ENCODE measurements at regions not wholly inside any gene's neighbourhood (a gene's known extent, or its start where the extent isn't known, plus 50 kb on each side); places are given as distances from the start of the nearest gene placed in this dataset.
"Not testable (repeated sequence)": the region's sequence is repeated elsewhere in the genome, so short reads cannot be mapped to it uniquely, and the experiment has no call there.

- in situ Hi-C loops (cut with HindIII; ENCODE audit: low pct_ligation_motif_present, low pct_unique_long_range_greater_than_20kb, low sequenced_read_pairs): no loop called here
- no peak for DNase-seq
Measured at GRCh38 chr20:4490606-4491280, 195.5 kb upstream of the PRNP start.

GRCh38 chr20:4490045-4490444 lies 196.2 kb upstream of the PRNP start:
- in situ Hi-C loops (cut with HindIII; ENCODE audit: low pct_ligation_motif_present, low pct_unique_long_range_greater_than_20kb, low sequenced_read_pairs): no loop called here
- DNase-seq: no peak

GRCh38 chr20:4488407-4489339 lies 197.6 kb upstream of the PRNP start:
- in situ Hi-C loops (cut with HindIII; ENCODE audit: low pct_ligation_motif_present, low pct_unique_long_range_greater_than_20kb, low sequenced_read_pairs): no loop called here

DNA sequence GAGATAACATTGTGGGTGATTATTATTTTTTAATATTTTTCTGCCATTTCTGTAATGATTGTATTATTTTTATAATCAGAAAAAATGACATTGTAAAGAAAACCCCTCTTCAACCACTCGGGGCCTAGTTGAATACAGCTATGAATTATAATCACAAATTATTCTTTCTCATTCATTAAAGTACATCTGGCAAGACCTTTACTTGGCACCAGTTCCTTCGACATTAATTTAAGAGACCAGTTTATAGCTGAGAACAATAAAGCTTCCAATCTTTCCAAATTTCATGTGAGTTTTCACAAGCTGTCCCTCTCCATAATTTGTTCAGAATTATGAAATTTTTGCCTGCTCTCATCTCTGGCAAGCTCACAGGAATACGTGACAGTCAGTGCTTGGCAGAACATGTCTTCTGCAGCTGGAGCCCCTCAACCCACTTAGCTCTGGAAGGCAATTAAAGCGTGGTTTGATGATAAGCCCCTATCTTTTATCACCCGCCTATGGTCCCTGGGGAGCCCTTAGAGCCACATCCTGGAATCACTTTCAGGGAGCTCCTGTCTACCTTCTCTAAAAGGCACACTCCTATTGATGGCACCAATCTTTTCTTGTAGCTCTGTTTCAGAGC lies 201.8 kb upstream of the PRNP start:
- no peak for DNase-seq
- in situ Hi-C loops (cut with HindIII; ENCODE audit: low pct_ligation_motif_present, low pct_unique_long_range_greater_than_20kb, low sequenced_read_pairs): no loop called here

More at GRCh38 chr20:4488407-4489339, 197.6 kb upstream of the PRNP start:
- DNase-seq: no peak

- in situ Hi-C loops (cut with HindIII; ENCODE audit: low pct_ligation_motif_present, low pct_unique_long_range_greater_than_20kb, low sequenced_read_pairs): no loop called here
- no peak for DNase-seq
Measured at GRCh38 chr20:4483961-4484360, 202.3 kb upstream of the PRNP start.

DNA sequence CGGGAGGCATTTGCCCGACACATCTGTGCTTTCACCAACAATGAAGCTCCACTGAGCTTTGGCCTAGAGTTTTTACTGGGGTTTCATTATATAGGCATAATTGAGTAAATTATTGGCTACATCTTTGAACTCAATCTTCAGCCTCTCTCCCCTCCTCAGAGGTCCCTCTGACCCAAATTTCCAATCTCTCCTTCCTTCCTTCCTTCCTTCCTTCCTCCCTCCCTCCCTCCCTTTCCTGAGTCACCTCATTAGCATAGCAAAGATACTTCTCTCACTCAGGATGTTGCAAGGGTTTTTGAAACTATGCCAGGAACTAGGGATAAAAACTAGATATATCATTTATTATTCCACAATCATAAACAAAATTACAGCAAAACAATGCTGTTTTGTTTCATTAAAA lies 202.8 kb upstream of the PRNP start:
- no peak for DNase-seq
- in situ Hi-C loops (cut with HindIII; ENCODE audit: low pct_ligation_motif_present, low pct_unique_long_range_greater_than_20kb, low sequenced_read_pairs): no loop called here

DNA sequence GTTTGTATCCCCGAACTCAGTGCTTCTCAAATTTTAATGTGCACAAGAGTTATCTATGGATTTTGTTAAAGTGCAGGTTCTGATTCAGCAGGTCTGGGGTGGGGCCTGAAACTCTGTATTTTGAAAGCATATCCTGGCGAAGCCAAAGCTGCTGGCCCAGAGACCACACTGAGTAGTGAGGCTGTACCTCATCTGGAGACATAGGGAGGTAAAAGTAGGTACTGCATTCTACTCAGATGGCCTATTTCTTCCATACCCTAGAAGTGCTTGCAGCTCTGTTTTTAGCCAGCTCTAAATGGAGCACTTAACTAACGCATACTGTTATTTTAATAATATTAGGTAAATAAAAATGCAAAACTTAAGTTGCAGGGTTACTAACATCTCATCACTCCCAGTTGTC lies 206.2 kb upstream of the PRNP start:
- no peak for DNase-seq
- in situ Hi-C loops (cut with HindIII; ENCODE audit: low pct_ligation_motif_present, low pct_unique_long_range_greater_than_20kb, low sequenced_read_pairs): no loop called here

- in situ Hi-C loops (cut with HindIII; ENCODE audit: low pct_ligation_motif_present, low pct_unique_long_range_greater_than_20kb, low sequenced_read_pairs): no loop called here
- peak; percentile 1 for DNase-seq
Measured at GRCh38 chr20:4476903-4477500, 209.3 kb upstream of the PRNP start.

- in situ Hi-C loops (cut with HindIII; ENCODE audit: low pct_ligation_motif_present, low pct_unique_long_range_greater_than_20kb, low sequenced_read_pairs): no loop called here
Measured at GRCh38 chr20:4472906-4473305, 213.3 kb upstream of the PRNP start.

GRCh38 chr20:4471221-4471620 lies 215.0 kb upstream of the PRNP start:
- in situ Hi-C loops (cut with HindIII; ENCODE audit: low pct_ligation_motif_present, low pct_unique_long_range_greater_than_20kb, low sequenced_read_pairs): no loop called here
- DNase-seq: no peak

More at GRCh38 chr20:4472906-4473305, 213.3 kb upstream of the PRNP start:
- DNase-seq: no peak

GRCh38 chr20:4470375-4470774 lies 215.9 kb upstream of the PRNP start:
- in situ Hi-C loops (cut with HindIII; ENCODE audit: low pct_ligation_motif_present, low pct_unique_long_range_greater_than_20kb, low sequenced_read_pairs): no loop called here
- no peak for DNase-seq

- DNase-seq: no peak
- in situ Hi-C loops (cut with HindIII; ENCODE audit: low pct_ligation_motif_present, low pct_unique_long_range_greater_than_20kb, low sequenced_read_pairs): no loop called here
Measured at GRCh38 chr20:4469910-4470309, 216.3 kb upstream of the PRNP start.

DNA sequence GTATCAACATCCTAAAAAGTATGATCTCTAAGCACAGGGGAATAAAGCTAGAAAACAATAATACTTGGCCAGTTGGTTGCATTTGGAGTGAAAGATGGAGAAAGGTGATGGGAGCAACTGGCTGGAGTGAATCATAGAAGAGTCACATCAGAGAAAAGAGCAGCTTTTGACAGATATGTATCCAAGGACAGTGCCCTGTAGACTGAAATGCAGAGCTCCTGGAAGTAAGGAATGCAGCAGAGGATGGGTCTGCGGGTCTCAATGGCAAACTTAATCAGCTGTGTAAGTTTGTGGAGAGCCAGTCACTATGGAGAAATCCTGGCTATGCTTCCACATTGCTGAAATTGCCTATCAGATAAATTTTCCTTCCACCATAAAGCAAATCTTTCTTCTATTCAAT lies 218.1 kb upstream of the PRNP start:
- no peak for DNase-seq
- in situ Hi-C loops (cut with HindIII; ENCODE audit: low pct_ligation_motif_present, low pct_unique_long_range_greater_than_20kb, low sequenced_read_pairs): no loop called here

DNA sequence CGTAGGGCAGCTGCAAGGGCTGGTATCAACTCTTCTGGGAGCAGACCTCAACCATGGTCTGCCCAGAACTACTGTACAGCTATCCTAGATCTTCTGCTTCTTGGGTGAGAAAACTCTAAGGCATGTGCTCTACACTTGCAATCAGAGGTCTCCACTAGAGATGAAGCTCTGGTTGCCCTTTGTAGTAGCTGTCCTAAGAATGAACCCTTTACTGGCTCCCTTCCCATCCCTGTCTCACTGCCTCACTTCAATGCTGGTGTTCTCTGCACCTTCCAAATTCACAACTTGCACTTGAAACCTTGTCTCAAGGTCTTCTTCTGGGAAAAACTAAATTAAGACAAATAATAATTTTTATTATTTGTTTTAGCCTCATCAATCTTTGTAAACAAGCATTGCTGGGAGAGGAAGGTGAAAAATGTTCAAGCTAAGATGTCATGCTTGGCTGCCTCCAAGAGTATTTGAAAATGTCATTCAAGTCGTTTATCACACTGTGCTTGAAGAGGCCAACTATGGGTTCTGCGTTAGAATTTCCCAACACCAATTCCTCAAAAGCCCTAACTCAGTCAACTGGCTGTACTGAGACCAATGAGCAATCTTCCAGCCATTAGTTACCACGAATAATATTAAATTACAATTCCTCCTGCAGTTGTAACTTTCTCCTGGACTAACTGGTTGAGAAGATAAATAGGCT lies 216.9 kb upstream of the ADRA1D start:
- DNase-seq: no peak
- in situ Hi-C loops (cut with HindIII; ENCODE audit: low pct_ligation_motif_present, low pct_unique_long_range_greater_than_20kb, low sequenced_read_pairs): no loop called here

DNA sequence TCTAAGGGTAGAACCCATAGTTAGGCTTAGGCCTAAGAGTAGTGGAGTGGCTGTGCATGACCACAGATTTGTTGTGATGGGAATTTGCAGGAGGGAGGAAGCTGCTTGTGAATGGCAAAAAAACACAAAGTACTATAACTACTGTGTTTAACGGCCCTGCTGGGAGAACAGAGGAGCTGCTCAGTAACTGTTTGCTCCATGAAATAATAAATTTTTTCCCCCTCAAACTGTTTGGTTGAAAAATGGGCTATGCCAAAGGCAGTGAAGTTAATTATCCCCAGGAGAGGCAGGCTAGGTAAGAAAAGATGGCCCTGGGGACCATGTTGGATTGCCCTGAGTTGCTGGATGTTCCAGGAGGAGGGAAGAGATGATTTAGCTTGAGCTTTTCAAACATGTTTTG lies 216.1 kb upstream of the ADRA1D start:
- in situ Hi-C loops (cut with HindIII; ENCODE audit: low pct_ligation_motif_present, low pct_unique_long_range_greater_than_20kb, low sequenced_read_pairs): no loop called here
- DNase-seq: no peak

GRCh38 chr20:4462801-4463200 lies 213.7 kb upstream of the ADRA1D start:
- in situ Hi-C loops (cut with HindIII; ENCODE audit: low pct_ligation_motif_present, low pct_unique_long_range_greater_than_20kb, low sequenced_read_pairs); DNase-seq: not testable (repeated sequence)

GRCh38 chr20:4459081-4459480 lies 210.0 kb upstream of the ADRA1D start:
- in situ Hi-C loops (cut with HindIII; ENCODE audit: low pct_ligation_motif_present, low pct_unique_long_range_greater_than_20kb, low sequenced_read_pairs): no loop called here
- DNase-seq: no peak
